Hepatocyte (in vitro differentiated cells): ENCODE measurements at regions not wholly inside any gene's neighbourhood (a gene's known extent, or its start where the extent isn't known, plus 50 kb on each side); places are given as distances from the start of the nearest gene placed in this dataset.

Experiments used
- CTCF ChIP-seq: fragments of 200-600 bp; sonication (generic); IDR thresholded peaks from 2 replicates; pipeline ENCODE4 v1.5.1; 2016; ENCODE audit warnings: antibody characterized with exemption, mild to moderate bottlenecking; ENCODE audit not compliant: poor library complexity
- EZH2 ChIP-seq: fragments of 200-600 bp; sonication (generic); IDR thresholded peaks from 2 replicates; pipeline ENCODE4 v1.6.1; 2016; ENCODE audit warnings: antibody characterized with exemption, mild to moderate bottlenecking, borderline replicate concordance
- EZH2phosphoT487 ChIP-seq: fragments of 200-600 bp; sonication (generic); IDR thresholded peaks from one replicate; pipeline ENCODE4 v1.6.1; 2018; ENCODE audit warnings: antibody characterized with exemption, mild to moderate bottlenecking, low read depth, moderate library complexity; ENCODE audit not compliant: unreplicated experiment, severe bottlenecking

GRCh38 chr10:78728176-78728575, 340.6 kb upstream of the ZMIZ1 start:
- TF ChIP-seq CTCF (no peak), EZH2 (no peak), EZH2phosphoT487 (no peak)
